PC-9 (cell line): ENCODE measurements at regions not wholly inside any gene's neighbourhood (a gene's known extent, or its start where the extent isn't known, plus 50 kb on each side); places are given as distances from the start of the nearest gene placed in this dataset.

ENCODE experiments used
- BruUV-seq: library from RNA; stranded (reverse); fragments of 400-500 nt; replicated peaks from 2 replicates; lab custom pipeline; 2021; lab: Mats Ljungman, UMichigan
- CTCF ChIA-PET: fragments of 300-600 bp; sonication (Branson Sonifier 250); formaldehyde crosslinking; loops from one replicate; lab custom pipeline; 2022; ENCODE audit warnings: antibody characterized with exemption; lab: Charles Lee
- POLR2A ChIA-PET: fragments of 300-600 bp; sonication (Branson Sonifier 250); formaldehyde crosslinking; loops from one replicate; lab custom pipeline; 2022; ENCODE audit warnings: antibody characterized with exemption; ENCODE audit not compliant: unreplicated experiment; lab: Charles Lee
- DNase-seq, 2 experiments: peaks; one replicate each; pipeline versions ENCODE4 v3.0.0 to v3.0.0-alpha.2; 2015 to 2022; ENCODE audit warnings: mixed read lengths in 1 of 2
- H2AFZ ChIP-seq: fragments of 200-600 bp; sonication (generic); 2 replicates; pipeline ENCODE4 v1.8.1; 2017; ENCODE audit warnings: antibody characterized with exemption
- H3F3A ChIP-seq: fragments of 200-600 bp; sonication (generic); 2 replicates; pipeline ENCODE4 v1.8.1; 2017; ENCODE audit warnings: antibody characterized with exemption, mild to moderate bottlenecking, low read depth; ENCODE audit not compliant: insufficient read depth
- H3K27ac ChIP-seq: fragments of 200-600 bp; sonication (generic); 2 replicates; pipeline ENCODE4 v1.6.1; 2016; ENCODE audit warnings: mixed run types
- H3K27me3 ChIP-seq: fragments of 200-600 bp; sonication (generic); 2 replicates; pipeline ENCODE4 v1.6.1; 2016; ENCODE audit warnings: low read depth, mixed run types; ENCODE audit not compliant: insufficient read depth
- H3K36me3 ChIP-seq: fragments of 200-600 bp; sonication (generic); 2 replicates; pipeline ENCODE4 v1.6.1; 2016; ENCODE audit warnings: low read depth, mixed run types
- H3K4me1 ChIP-seq: fragments of 200-600 bp; sonication (generic); replicated peaks from 2 replicates; pipeline ENCODE4 v1.6.1; 2016; ENCODE audit warnings: mixed run types; ENCODE audit not compliant: insufficient read depth
- H3K4me2 ChIP-seq: fragments of 200-600 bp; sonication (generic); 2 replicates; pipeline ENCODE4 v1.6.1; 2017; ENCODE audit warnings: mixed run types
- H3K4me3 ChIP-seq: fragments of 200-600 bp; sonication (generic); 2 replicates; pipeline ENCODE4 v1.6.1; 2016; ENCODE audit warnings: mixed run types
- H3K79me2 ChIP-seq: fragments of 200-600 bp; sonication (generic); 2 replicates; pipeline ENCODE4 v1.6.1; 2017; ENCODE audit warnings: low read depth, mixed run types
- H3K9me2 ChIP-seq: fragments of 200-600 bp; sonication (generic); 2 replicates; pipeline ENCODE4 v1.8.1; 2017; ENCODE audit warnings: mild to moderate bottlenecking; ENCODE audit not compliant: insufficient read depth
- H3K9me3 ChIP-seq: fragments of 200-600 bp; sonication (generic); 2 replicates; pipeline ENCODE4 v1.8.1; 2016; ENCODE audit warnings: low read depth; ENCODE audit not compliant: insufficient read depth
- H4K20me1 ChIP-seq: fragments of 200-600 bp; sonication (generic); 2 replicates; pipeline ENCODE4 v1.8.1; 2017; ENCODE audit not compliant: insufficient read depth
- EZH2 ChIP-seq: fragments of 200-600 bp; sonication (generic); IDR thresholded peaks from 2 replicates; pipeline ENCODE4 v1.8.0; 2017; ENCODE audit warnings: antibody characterized with exemption, low read depth
- intact Hi-C: fragments of 100-400 bp; cut with micrococcal nuclease; formaldehyde crosslinking; loops from one replicate; pipeline ENCODE4 v1.10.0; 2022; ENCODE audit not compliant: unreplicated experiment
- TF ChIP-seq, protein P1 (sequence below): fragments of 200-600 bp; sonication (generic); conservative IDR thresholded peaks from 2 replicates; pipeline ENCODE4 v1.6.1; 2017; ENCODE audit warnings: mixed run types, antibody characterized with exemption, mild to moderate bottlenecking, moderate library complexity

DNA sequence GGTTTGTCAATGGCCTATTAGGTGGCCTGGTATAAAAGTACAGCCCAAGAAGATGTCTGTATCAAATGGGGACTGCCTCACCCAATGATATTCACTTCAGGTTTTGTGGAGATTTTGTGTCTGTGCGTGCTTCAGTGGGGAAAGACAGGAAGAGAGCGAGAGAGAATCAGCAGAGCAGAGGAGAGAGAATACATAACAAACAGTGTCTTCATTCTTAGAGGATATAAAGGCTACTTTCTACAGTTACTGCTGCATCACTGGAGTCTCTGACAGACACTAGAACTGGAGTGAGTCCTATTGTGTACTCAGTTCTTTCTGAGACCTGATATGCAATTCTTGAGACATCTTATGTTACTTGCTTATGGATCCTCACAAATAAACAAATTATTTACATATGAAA is 115.0 kb downstream of the CASP12 start:
- no peaks in the 10 kb centered on the region for H3K9me2 ChIP-seq
- no peak overlapping the region for H3K27ac ChIP-seq
- no peaks in the 10 kb centered on the region for H3F3A ChIP-seq
- H4K20me1 ChIP-seq = no peaks in the 10 kb centered on the region
- CTCF ChIA-PET = no interaction called here
- no peak overlapping the region for H3K4me3 ChIP-seq
- 0 out of 2 replicates have a peak overlapping the region, but pooled peaks have one; percentile 39 for H2AFZ ChIP-seq
- no peak overlapping the region for H3K4me2 ChIP-seq
- intact Hi-C loops = no loop called here
- POLR2A ChIA-PET = no interaction called here
- H3K4me1 ChIP-seq = no peaks in the 10 kb centered on the region; the same call in 1 of the 2 replicates
- no peak for DNase-seq
- no peaks in the 10 kb centered on the region for H3K27me3 ChIP-seq
- BruUV-seq = no TSS peak
- no peaks in the 10 kb centered on the region for H3K36me3 ChIP-seq
- H3K79me2 ChIP-seq = no peaks in the 10 kb centered on the region
- no peak for TF ChIP-seq EZH2
- TF ChIP-seq, protein P1, sequence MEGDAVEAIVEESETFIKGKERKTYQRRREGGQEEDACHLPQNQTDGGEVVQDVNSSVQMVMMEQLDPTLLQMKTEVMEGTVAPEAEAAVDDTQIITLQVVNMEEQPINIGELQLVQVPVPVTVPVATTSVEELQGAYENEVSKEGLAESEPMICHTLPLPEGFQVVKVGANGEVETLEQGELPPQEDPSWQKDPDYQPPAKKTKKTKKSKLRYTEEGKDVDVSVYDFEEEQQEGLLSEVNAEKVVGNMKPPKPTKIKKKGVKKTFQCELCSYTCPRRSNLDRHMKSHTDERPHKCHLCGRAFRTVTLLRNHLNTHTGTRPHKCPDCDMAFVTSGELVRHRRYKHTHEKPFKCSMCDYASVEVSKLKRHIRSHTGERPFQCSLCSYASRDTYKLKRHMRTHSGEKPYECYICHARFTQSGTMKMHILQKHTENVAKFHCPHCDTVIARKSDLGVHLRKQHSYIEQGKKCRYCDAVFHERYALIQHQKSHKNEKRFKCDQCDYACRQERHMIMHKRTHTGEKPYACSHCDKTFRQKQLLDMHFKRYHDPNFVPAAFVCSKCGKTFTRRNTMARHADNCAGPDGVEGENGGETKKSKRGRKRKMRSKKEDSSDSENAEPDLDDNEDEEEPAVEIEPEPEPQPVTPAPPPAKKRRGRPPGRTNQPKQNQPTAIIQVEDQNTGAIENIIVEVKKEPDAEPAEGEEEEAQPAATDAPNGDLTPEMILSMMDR = no peak
- H3K9me3 ChIP-seq = no peaks in the 10 kb centered on the region

DNA sequence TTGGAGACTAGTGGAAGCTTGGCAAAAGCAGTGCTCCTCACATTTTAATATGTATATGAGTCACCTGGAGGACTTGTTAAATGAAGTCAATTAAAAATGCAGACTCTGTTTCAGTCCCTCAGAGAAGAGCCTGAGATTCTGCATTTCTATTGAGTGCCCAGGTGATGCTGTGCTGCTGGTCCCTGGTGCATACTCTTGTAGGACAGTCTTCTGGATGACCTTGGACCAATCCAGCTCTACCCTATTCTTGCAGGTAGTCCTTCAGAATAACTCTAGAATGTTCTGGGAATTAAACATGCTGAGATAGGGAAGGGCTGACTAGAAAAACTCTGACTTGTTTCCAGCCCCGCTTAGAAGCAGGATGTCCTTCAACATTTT is 115.9 kb downstream of the CASP12 start:
- Histone ChIP-seq H3K9me3 (no peaks in the 10 kb centered on the region), H3K4me3 (no peak overlapping the region), H3F3A (no peaks in the 10 kb centered on the region), H3K27me3 (no peaks in the 10 kb centered on the region), H3K4me1 (peaks cover 1% of the 10 kb centered on the region; the same call in 1 of the 2 replicates), H4K20me1 (no peaks in the 10 kb centered on the region), H3K36me3 (no peaks in the 10 kb centered on the region), H3K79me2 (no peaks in the 10 kb centered on the region), H2AFZ (no peak overlapping the region), H3K9me2 (no peaks in the 10 kb centered on the region), H3K27ac (no peak overlapping the region), H3K4me2 (no peak overlapping the region)
- intact Hi-C loops = no loop called here
- TF ChIP-seq, protein P1 = no peak
- TF ChIP-seq EZH2 = no peak
- no peak for DNase-seq
- ChIA-PET POLR2A (no interaction called here), CTCF (interaction anchor here (0.6 kb wide), 1 partner anchor 1845 kb away, joined by 3 read pairs; no protein-coding TSS in a partner anchor)
- BruUV-seq = no TSS peak

DNA sequence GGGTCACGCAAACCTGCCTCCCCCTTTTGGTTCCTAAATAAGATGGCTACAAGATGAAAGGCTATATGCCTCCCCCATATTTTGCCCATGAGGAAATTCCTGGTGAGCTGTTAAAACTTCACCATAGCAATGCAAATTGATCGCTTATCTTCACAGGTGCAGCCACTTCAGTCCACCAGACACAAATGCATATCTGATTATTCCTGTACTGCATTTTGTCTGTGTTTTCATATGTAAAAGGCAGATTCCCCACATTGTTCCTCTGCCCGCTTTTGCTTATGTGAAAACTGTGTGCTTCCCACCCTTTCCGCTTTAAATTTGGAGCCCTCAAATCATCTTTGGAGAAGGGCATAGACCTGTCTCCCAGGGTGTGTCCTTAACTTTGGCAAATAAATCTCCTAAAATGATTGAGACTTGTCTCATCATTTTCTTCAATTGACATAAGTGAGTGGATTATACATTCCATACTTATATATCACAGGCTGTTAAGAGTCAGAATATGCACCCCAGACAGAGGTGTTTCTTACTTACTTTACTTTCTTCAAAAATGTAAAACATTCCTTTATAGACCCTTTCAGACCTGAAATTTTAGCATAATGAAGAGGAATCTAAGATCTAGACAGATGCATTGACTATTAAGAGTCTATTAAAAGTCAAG is 116.4 kb downstream of the CASP12 start:
- DNase-seq = no peak
- no peaks in the 10 kb centered on the region for H3K36me3 ChIP-seq
- no peaks in the 10 kb centered on the region for H3F3A ChIP-seq
- TF ChIP-seq, protein P1 = no peak
- no peak for TF ChIP-seq EZH2
- ChIA-PET POLR2A (no interaction called here), CTCF (no interaction called here)
- H3K79me2 ChIP-seq = no peaks in the 10 kb centered on the region
- H3K4me1 ChIP-seq = peaks cover 6% of the 10 kb centered on the region
- H3K9me2 ChIP-seq = no peaks in the 10 kb centered on the region
- intact Hi-C loops = no loop called here
- H3K27ac ChIP-seq = no peak overlapping the region
- H3K9me3 ChIP-seq = no peaks in the 10 kb centered on the region
- no peaks in the 10 kb centered on the region for H3K27me3 ChIP-seq
- H3K4me3 ChIP-seq = no peak overlapping the region
- no TSS peak for BruUV-seq
- no peak overlapping the region for H3K4me2 ChIP-seq
- H4K20me1 ChIP-seq = no peaks in the 10 kb centered on the region
- no peak overlapping the region for H2AFZ ChIP-seq
